Muscle layer of colon (tissue), 2 donors: ENCODE measurements at regions not wholly inside any gene's neighbourhood (a gene's known extent, or its start where the extent isn't known, plus 50 kb on each side); places are given as distances from the start of the nearest gene placed in this dataset.
"Not testable (repeated sequence)": the region's sequence is repeated elsewhere in the genome, so short reads cannot be mapped to it uniquely, and the experiment has no call there.

Experiments used
- H3K27ac ChIP-seq: one replicate; pipeline ENCODE4 v1.7.0; 2013; ENCODE audit warnings: low read depth, mild to moderate bottlenecking, low read length, moderate library complexity
- H3K27me3 ChIP-seq, 2 donors: one replicate each; pipeline ENCODE4 v1.7.0; 2013; ENCODE audit warnings: low read length in 2 of 2, mild to moderate bottlenecking in 2 of 2; ENCODE audit not compliant: insufficient read depth in 2 of 2, control insufficient read depth in 1 of 2
- H3K36me3 ChIP-seq: one replicate; pipeline ENCODE4 v1.7.0; 2013; ENCODE audit warnings: mild to moderate bottlenecking, low read length; ENCODE audit not compliant: insufficient read depth
- H3K4me1 ChIP-seq: one replicate; pipeline ENCODE4 v1.7.0; 2013; ENCODE audit warnings: mild to moderate bottlenecking, low read length; ENCODE audit not compliant: insufficient read depth
- H3K4me3 ChIP-seq, 2 donors: one replicate each; pipeline ENCODE4 v1.7.0; 2013; ENCODE audit warnings: low read length in 2 of 2, low read depth in 1 of 2, mild to moderate bottlenecking in 1 of 2, moderate library complexity in 1 of 2
- H3K9ac ChIP-seq: one replicate; pipeline ENCODE4 v1.7.0; 2013; ENCODE audit warnings: low read length
- H3K9me3 ChIP-seq: one replicate; pipeline ENCODE4 v1.7.0; 2013; ENCODE audit warnings: mild to moderate bottlenecking, low read length
- donor health status: abdominal sarcoma.
- donor health status: Adenocarcinoma of cecum.

GRCh38 chr21:35730325-35730724, 330.0 kb downstream of the SETD4 start:
- Histone ChIP-seq H3K27ac (no peak overlapping the region), H3K9ac (no peak overlapping the region), H3K4me3 (no peak overlapping the region), H3K36me3 (no peaks in the 10 kb centered on the region), H3K27me3 (no peaks in the 10 kb centered on the region), H3K4me1 (no peaks in the 10 kb centered on the region), H3K9me3 (no peaks in the 10 kb centered on the region)

DNA sequence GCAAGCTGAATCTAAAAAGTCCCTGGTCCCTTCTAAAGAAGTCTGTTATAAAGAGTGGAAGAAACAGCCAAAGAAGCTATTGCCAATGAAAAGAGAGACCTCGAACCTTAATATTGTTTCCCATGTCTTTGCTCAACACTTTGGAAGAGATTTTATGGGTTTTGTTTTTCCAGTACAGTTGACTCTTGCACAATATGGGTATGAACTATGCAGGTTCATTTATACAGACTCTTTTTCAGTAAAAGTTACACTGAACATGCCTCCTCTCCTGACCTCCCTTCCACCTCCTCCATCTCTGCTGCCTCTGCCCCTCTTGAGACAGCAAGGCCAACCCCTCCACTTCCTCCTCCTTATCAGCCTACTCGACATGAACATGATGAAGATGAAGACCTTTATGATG, 332.5 kb downstream of the SETD4 start:
- H3K4me1 ChIP-seq = no peaks in the 10 kb centered on the region
- H3K36me3 ChIP-seq = no peaks in the 10 kb centered on the region
- H3K4me3 ChIP-seq = no peak overlapping the region
- no peaks in the 10 kb centered on the region for H3K9me3 ChIP-seq
- H3K9ac ChIP-seq = no peak overlapping the region
- no peak overlapping the region for H3K27ac ChIP-seq
- H3K27me3 ChIP-seq = no peaks in the 10 kb centered on the region

GRCh38 chr21:35724156-35724555, 336.2 kb downstream of the SETD4 start:
- Histone ChIP-seq H3K4me1 (no peaks in the 10 kb centered on the region), H3K36me3 (no peaks in the 10 kb centered on the region), H3K4me3 (no peak overlapping the region), H3K27ac (no peak overlapping the region), H3K9me3 (no peaks in the 10 kb centered on the region), H3K9ac (no peak overlapping the region), H3K27me3 (no peaks in the 10 kb centered on the region)

DNA sequence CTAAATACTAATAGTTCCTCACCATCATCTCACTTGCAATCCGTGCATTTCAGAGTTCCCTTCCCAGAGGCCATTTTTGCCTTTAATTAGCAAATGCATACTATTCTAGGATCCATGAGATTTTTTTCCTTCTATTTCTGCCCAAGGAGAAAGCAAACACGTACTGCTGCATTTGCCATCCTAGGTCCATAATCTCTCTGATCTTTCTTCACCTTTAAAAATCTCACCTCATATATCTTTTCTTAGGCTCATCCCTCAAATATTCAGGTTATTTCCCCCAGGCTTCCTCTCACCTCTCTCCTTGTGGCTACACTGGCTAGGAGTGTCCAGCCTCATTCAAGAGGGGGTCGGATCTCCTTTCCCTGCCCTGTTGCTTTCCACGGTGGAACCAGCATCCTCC, 338.6 kb downstream of the SETD4 start:
- Histone ChIP-seq H3K9me3 (no peaks in the 10 kb centered on the region), H3K27me3 (no peaks in the 10 kb centered on the region), H3K27ac (no peak overlapping the region), H3K4me1 (no peaks in the 10 kb centered on the region), H3K4me3 (no peak overlapping the region), H3K36me3 (no peaks in the 10 kb centered on the region), H3K9ac (no peak overlapping the region)

GRCh38 chr21:35720208-35720731, 340.1 kb downstream of the SETD4 start:
- H3K4me1 ChIP-seq = no peaks in the 10 kb centered on the region
- no peaks in the 10 kb centered on the region for H3K27me3 ChIP-seq
- no peaks in the 10 kb centered on the region for H3K36me3 ChIP-seq
- no peaks in the 10 kb centered on the region for H3K9me3 ChIP-seq
- no peak overlapping the region for H3K27ac ChIP-seq
- no peak overlapping the region for H3K9ac ChIP-seq
- no peak overlapping the region for H3K4me3 ChIP-seq

GRCh38 chr21:35719080-35719479, 341.2 kb downstream of the SETD4 start:
- Histone ChIP-seq H3K4me3 (no peak overlapping the region), H3K27ac (no peak overlapping the region), H3K36me3 (no peaks in the 10 kb centered on the region), H3K4me1 (no peaks in the 10 kb centered on the region), H3K9ac (no peak overlapping the region), H3K27me3 (no peaks in the 10 kb centered on the region), H3K9me3 (no peaks in the 10 kb centered on the region)

DNA sequence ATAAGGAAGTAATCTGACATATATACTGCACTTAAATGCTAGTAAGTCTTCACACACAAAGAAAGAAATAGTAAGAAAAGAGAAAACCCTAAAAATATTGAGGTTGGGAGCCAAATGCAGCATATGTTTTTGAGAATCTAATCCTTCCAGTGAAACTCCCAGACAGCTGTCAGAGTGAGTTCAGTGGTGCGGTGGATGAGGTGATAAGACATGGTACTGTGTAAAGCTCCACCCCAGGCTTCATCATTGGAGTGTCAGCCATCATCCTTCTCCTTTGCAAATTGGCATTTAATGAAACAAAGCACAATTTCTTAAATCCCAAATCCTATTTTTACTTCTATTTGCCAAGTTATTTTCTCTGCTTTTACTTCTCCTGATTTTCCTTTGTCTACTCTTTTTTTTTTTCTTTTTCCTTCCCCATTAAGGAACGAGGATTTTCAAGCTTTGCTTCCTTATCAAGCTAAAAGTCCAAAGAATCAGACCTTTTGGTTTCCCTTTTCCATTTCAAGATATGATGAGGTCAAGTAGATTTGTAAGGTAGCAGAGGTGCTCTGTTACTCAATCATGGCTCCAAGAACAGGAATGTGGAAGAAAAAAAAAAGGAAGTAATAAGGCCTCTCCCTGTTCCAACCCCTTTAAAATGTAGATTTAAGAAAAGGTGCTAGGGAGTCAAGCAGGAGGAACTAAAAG, 343.3 kb downstream of the SETD4 start:
- no peaks in the 10 kb centered on the region for H3K4me1 ChIP-seq
- no peak overlapping the region for H3K4me3 ChIP-seq
- no peaks in the 10 kb centered on the region for H3K27me3 ChIP-seq
- no peaks in the 10 kb centered on the region for H3K9me3 ChIP-seq
- H3K36me3 ChIP-seq = no peaks in the 10 kb centered on the region
- no peak overlapping the region for H3K9ac ChIP-seq
- H3K27ac ChIP-seq = no peak overlapping the region

GRCh38 chr21:35713914-35714313, 346.4 kb downstream of the SETD4 start:
- H3K4me1 ChIP-seq = no peaks in the 10 kb centered on the region
- H3K4me3 ChIP-seq = no peak overlapping the region
- H3K27ac ChIP-seq = no peak overlapping the region
- H3K9ac ChIP-seq = no peak overlapping the region
- no peaks in the 10 kb centered on the region for H3K27me3 ChIP-seq
- no peaks in the 10 kb centered on the region for H3K36me3 ChIP-seq
- H3K9me3 ChIP-seq = no peaks in the 10 kb centered on the region

DNA sequence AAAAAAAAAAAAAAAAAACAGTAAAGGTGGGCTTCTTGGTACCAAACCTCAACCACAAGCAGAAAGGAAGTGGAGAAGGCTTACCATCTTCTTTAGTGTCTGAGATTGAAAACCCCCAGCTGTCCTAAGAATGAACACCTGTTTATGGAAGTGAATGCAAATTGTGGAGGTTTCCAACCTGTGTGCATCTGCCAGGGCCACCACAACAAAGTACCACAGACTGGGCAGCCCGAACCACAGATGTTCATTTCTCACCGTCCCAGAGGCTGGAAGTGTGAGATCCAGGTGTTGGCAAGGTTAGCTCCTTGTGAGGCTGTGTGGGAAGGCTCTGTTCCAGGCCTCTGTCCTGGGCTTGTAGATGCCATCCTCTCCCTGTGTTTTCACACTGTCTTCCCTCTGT, 348.7 kb downstream of the SETD4 start:
- H3K9me3 ChIP-seq = no peaks in the 10 kb centered on the region
- no peak overlapping the region for H3K4me3 ChIP-seq
- no peaks in the 10 kb centered on the region for H3K27me3 ChIP-seq
- H3K36me3 ChIP-seq = no peaks in the 10 kb centered on the region
- no peaks in the 10 kb centered on the region for H3K4me1 ChIP-seq
- H3K27ac ChIP-seq = no peak overlapping the region
- H3K9ac ChIP-seq = no peak overlapping the region

GRCh38 chr21:35711213-35711612, 349.1 kb downstream of the SETD4 start:
- H3K27ac ChIP-seq = no peak overlapping the region
- H3K4me3 ChIP-seq = no peak overlapping the region
- no peaks in the 10 kb centered on the region for H3K27me3 ChIP-seq
- H3K36me3 ChIP-seq = no peaks in the 10 kb centered on the region
- H3K4me1 ChIP-seq = no peaks in the 10 kb centered on the region
- H3K9me3 ChIP-seq = no peaks in the 10 kb centered on the region
- no peak overlapping the region for H3K9ac ChIP-seq

- not testable (repeated sequence) for H3K27ac ChIP-seq, H3K27me3 ChIP-seq, H3K36me3 ChIP-seq, H3K9ac ChIP-seq, H3K9me3 ChIP-seq, H3K4me3 ChIP-seq, H3K4me1 ChIP-seq
Measured at GRCh38 chr21:35709990-35710389, 350.3 kb downstream of the SETD4 start.

- no peaks in the 10 kb centered on the region for H3K9me3 ChIP-seq
- no peak overlapping the region for H3K27ac ChIP-seq
- H3K4me3 ChIP-seq = no peak overlapping the region
- no peaks in the 10 kb centered on the region for H3K4me1 ChIP-seq
- peaks cover 0 to 6% of the 10 kb centered on the region in 2 donors for H3K27me3 ChIP-seq
- H3K36me3 ChIP-seq = no peaks in the 10 kb centered on the region
- no peak overlapping the region for H3K9ac ChIP-seq
Measured at GRCh38 chr21:35705888-35706287, 354.4 kb downstream of the SETD4 start.
